ENCODE measurements at regions not wholly inside any gene's neighbourhood (a gene's known extent, or its start where the extent isn't known, plus 50 kb on each side); places are given as distances from the start of the nearest gene placed in this dataset.
"Not testable (repeated sequence)": the region's sequence is repeated elsewhere in the genome, so short reads cannot be mapped to it uniquely, and the experiment has no call there.

GRCh38 chr7:67486401-67486800 is 489.8 kb downstream of the TYW1 start:
- no peak for DNase-seq

DNA sequence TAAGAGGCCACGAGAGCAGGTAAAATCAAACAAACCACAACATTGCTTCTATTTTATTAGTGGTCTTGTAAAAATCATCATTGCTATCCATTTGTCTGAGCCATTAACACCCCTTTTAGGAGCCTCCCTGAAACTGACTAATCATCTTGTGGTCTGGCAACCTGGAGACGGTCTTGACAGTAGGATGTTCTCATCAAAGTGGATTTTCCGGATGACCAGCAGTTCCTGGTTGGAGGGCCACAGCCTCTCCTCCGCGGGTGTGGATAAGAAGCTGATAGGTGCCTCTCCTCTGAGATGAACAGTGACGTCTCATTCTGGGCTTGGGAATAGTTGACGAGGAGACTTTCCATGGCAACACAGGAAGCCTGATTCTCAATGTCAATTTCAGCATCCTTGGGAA is 490.7 kb downstream of the TYW1 start:
- DNase-seq, result no peak

DNA sequence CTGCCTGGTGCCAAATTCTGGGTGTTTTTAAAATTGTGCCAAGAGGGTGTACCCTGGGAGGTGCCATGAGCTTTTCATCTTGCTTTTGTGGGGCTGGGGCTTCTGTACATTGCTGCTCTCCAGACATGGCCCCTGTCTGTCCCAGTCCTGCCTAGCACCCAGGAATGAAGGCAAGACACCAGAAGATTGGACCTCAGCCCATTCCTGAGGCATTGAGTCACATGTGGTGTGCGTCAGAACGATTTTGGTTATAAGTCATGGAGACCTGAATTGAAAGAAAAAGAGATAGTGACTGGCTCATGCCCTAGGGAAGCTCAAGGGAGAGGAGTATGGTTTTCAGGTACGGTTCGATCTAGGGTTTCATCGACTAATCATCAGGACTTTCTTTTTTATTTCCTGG is 493.2 kb downstream of the TYW1 start:
- no peak for DNase-seq

GRCh38 chr7:67493366-67493765 is 496.7 kb downstream of the TYW1 start:
- DNase-seq, result peak; percentile 30

DNA sequence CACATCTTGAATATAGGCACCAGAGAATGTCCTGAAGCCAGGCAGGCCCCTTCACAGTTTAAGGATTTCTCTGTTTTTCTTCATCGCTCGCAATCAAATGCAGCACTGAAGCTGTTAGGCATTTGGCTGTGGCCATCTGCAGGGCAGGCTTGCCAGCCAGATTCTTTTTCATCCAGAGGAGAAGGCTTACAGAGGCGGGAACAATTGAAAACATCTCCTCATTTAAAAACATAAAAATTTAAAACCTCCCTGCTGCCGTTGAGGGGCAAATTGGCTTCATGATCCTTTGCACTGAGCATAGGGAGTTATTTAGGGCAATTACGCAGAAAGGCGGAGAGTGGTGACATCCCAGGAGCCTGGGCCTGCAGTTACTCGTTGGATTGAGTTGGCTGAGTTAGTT is 500.0 kb downstream of the TYW1 start:
- no peak for DNase-seq

DNA sequence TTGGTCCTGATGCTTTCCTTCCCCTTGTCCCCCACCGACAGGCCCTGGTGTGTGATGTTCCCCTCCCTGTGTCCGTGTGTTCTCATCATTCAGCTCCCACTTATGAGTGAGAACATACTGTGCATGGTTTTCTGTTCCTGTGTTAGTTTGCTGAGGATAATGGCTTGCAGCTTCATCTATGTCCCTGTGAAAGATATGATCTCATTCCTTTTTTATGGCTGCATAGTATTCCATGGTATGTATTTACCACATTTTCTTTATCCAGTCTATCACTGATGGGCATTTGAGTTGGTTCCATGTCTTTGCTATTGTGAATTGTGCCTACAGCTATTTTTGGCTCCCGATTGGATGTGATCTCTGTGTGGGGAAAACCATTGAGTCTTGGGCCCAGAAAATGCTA is 501.3 kb downstream of the TYW1 start:
- DNase-seq, result not testable (repeated sequence)

- DNase-seq, result no peak
These were observed 506.3 kb downstream of the TYW1 start for GRCh38 chr7:67502929-67503328.

DNA sequence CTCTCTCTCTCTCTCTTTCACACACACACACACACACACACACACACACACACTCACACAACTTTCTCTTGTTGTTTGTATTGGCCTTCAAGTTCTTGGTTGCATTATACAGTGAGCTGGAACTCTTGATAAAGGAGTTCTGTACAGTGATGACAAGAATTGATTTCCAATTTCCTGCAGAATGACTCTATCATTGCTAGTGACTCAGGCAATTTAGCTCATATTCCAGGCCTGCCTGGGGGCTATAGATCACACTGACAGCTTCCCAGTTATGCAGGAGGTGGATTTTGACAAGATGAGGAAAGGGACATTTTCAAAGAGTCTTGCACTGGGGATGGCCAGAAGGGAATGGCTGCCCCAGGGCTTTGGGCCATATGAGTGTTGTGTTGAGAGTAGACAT is 508.8 kb downstream of the TYW1 start:
- DNase-seq, result no peak

DNA sequence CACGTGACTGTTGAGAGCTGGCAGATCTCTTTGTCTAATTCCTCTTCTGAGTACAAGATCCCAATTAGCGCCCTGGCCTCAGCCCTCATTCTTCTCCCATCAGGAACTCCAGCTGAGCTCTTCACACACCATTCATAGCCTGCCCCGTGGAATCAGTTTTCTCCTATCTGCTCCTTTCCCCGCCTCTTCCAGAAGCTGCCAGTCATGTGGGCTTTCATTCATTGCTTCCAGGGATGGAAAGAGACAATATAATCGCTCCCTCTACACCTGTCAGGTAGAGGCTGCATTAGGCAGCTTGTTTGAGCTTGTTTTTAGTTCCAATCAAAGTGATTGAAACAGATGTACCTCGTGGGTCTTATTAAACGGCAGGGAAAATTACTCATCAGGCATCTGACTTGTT is 515.8 kb downstream of the TYW1 start:
- peak; percentile 76 for DNase-seq

GRCh38 chr7:67518580-67518979 is 521.9 kb downstream of the TYW1 start:
- no peak for DNase-seq

DNA sequence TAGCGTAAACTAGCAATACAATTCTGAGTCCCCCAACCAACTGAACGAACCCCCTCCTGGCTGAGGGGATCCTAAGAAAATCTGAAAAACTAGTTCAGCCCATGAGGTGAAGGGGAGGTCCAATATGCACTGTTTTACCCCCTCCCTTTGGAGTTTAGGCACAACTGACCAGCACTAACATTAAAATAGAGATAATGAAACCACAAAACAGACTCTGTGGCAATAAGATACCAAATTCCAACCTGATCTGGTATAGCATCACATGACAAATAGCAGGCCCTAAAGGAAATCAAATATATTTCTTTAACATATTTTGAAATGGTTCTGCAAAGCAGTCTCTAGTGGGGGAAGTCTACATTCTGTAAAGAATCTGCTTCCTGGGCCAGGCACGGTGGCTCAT is 522.5 kb downstream of the TYW1 start:
- no peak for DNase-seq

DNA sequence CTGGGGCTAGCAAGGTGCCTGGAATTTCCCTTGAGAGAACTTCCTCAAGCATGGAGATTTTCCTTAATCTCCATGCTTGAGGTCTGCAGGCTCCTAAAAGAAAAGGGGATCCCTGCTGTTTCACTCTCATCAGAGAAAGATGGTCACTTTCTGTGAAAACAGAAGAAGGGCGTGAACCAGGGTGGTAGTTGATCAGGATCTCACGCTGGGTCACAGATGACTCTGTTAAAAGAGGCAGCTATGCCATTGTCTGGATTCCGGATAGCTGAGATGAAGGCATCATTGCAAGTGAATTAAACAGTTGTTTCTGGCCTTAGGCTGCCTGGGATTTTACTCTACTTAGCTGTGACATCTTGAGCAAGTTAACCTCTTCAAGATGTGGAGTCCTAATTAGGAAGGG is 525.9 kb downstream of the TYW1 start:
- DNase-seq, result no peak

GRCh38 chr7:67523713-67524112 is 527.1 kb downstream of the TYW1 start:
- no peak for DNase-seq

- DNase-seq, result no peak
These were observed 529.0 kb downstream of the TYW1 start for GRCh38 chr7:67525588-67525987.

DNA sequence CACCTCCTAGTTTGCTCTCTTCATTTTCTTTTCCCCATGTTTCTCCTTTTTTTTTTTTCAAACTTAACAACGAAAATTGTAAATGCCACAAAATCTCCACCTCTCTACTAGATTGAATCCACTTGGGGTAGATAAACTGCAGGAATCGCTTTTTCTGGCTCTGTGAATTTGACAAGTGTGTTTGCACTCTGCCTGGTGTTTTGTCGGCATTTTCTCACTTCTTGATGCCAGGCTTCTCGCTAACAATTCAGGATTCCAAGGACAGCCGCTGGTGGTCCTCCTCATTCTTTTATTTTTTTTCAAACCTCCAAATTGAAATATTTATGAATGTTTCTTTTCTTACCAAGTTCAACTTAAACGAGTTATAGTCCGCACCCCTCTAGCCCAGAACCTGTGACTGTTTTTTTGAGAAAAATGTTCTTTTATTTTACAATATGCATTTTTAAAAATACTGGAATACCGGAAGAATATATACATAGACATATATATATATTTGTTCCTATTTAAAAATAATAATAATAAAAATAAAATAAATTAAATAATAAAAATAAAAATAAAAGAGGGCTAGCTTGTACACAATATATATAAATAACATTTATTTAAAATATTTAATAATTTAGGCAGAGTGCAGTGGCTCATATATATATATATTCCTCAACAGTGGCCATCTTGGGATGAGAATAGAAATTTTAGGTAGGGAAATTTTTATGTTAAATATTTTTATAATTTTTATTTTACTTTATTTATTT is 538.8 kb downstream of the TYW1 start:
- no peak for DNase-seq

DNA sequence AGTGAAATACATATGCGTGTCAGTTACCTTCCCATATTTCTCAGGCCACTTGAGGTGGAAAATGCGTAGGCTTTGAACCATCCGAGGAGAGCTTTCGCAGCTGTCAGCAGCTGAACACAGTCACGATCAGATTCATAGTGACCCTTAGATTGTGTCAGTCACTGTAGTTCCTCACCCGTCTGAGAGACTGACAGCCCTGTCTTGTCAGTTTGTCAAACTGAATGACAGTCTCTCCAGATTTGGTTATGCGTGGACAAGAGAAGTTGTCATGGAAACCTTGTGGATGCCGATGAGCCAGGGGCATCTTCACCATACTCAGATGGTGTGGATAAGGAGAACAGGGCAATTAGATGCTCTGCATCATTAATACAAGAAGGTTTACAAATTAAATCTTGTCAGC is 546.3 kb downstream of the TYW1 start:
- DNase-seq, result no peak

- DNase-seq, result no peak
These were observed 550.7 kb downstream of the TYW1 start for GRCh38 chr7:67547183-67547907.

DNA sequence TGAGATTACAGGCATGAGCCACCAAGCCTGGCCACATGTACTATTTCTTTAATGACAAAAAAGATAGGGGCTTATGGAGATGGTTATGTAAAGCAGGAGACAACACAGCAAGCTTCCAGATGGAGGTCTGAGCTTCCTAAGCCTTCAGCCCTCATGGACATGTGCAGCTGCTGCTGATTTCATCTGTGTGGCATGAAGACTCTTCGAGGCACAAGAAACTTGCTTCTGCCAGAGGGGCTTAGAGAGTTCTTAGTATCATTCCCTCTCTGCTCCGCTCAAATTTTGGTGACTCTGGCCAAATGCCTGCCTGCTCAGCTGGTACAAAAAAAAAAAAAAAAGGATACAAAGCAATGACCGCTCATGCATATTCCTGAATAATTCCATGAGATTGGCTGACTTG is 552.5 kb downstream of the TYW1 start:
- DNase-seq, result no peak

- DNase-seq, result no peak
These were observed 554.3 kb downstream of the TYW1 start for GRCh38 chr7:67550801-67551436.

- DNase-seq, result no peak
These were observed 556.1 kb downstream of the TYW1 start for GRCh38 chr7:67552738-67553137.

DNA sequence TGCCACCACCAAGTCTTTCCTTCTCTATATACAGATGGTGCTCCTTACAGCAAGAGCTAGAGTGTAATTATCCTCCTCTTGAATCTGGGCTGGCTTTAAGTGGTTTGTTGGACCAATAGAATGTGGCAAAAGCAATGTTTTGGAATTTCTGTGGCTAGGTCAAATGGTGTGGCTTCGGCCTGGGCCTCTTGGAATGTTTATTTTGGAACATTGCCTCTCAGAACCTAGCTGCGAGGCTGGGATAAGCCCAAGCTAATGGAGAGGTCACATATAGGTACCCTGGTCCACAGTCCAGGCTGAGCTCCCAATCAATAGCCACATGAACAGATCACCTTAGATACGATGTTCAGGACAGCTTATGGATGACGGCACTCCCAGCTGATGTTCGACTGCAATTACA is 556.7 kb downstream of the TYW1 start:
- DNase-seq, result no peak

GRCh38 chr7:67554986-67555385 is 558.4 kb downstream of the TYW1 start:
- DNase-seq, result no peak

DNA sequence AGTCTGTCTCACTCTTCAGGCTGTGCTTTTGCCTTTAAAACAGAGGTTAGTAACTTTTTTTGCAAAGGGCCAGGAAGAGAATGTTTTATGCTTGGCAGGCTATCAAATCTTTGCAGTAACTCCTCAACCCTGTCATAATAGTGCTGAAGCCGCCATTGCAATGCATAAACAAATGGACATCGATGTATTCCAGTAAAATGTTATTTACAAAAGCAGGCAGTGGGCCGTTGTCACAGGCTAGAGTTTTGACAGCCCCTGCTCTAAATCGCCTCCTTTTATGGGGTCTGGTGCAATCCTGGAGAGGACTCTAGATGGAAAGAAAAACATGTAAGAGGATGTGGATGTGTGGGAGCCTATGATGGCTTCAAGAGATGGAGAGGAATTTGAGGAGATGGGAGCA is 568.3 kb downstream of the TYW1 start:
- DNase-seq, result no peak

DNA sequence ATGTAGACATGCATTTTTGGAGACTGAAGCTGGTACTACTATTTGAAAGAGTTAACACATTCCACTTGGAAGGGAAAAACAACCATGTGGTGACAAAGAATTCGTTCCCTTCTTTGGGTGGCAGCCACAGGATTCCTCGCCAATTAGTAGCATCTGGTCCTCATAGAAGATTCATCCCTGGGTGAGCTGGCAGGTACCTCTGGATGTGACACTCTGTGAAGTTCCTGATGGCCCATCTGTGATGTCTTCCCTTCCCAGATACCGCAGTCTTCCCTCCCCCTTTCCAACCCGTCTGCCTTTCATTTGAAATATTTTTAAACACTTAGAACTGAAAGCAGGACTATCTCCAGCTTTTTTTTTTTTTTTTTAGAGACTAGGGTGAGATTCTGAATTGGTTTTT is 569.5 kb downstream of the TYW1 start:
- DNase-seq, result peak; percentile 80

Measured in NCI-H2171 (cell line).